RPMI8226 (cell line): ENCODE measurements at regions not wholly inside any gene's neighbourhood (a gene's known extent, or its start where the extent isn't known, plus 50 kb on each side); places are given as distances from the start of the nearest gene placed in this dataset.
"Not testable (repeated sequence)": the region's sequence is repeated elsewhere in the genome, so short reads cannot be mapped to it uniquely, and the experiment has no call there.

Experiments used
- DNase-seq: peaks from one replicate; pipeline ENCODE4 v3.0.0-alpha.2; 2015

DNA sequence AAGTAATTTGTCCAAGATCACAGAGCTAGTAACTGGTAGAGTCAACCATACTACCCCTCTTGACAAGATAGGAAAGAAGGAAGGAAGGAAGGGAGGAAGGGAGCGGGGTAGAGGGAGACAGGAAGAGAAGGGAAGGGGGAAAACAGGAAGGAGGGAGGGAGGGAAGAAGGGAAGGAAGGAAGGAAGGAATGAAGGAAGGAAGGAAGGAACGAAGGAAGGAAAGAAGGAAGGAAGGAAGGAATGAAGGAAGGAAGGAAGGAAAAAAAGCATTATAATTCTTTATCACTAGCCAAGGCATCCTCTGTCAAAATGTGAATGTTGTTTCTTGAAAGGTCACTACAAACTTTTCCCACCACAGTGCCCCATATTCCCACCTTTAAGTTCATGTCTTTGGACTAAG, 223.6 kb downstream of the SHQ1 start:
- no peak for DNase-seq

DNA sequence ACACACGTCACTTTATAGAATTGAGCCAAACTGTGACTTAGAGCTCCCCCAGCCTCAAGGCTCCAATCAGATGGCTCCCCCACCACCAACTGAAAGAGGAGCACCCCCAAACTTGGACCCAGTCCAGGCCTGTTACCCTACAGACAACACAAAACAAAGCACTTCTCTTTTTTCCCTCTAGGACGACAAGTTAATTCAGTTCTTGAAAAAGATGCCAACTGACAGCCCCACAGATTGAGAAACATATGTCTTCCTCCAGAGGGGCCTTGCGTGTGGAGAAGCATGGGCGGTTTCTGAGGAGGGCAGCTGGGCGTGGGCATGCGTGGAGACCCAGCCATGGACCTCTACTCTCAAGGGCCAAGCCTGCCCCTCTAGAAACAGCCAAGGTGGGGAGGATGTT, 229.5 kb downstream of the SHQ1 start:
- no peak for DNase-seq

DNA sequence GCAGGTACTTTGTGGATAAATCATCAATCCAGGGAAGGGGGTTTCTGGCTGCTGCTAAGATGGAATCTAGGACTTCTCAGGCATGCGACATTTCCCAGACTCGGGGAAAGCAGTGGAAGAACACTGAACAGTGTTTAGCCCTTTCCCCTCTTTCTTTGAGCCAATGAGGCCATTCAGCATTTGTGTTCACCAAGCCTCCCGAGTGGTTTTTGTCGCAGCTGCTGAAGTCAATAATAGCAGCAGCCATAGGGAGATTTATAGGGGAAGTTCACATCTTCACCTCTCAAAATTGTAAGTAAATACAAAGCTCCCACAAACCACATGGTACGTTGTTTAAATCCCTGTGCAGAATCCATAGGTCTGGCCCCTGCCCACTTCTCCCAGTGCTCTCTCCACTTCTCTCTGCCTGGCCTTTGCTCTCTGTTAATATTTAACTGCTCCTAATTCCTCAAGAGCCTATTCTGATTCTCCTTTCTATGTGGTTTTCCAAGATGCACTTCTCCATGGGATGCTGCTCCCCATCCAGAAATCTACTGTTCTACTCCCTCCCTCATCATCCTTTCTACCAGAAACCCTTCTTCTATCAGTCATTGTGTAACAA, 230.7 kb downstream of the SHQ1 start:
- DNase-seq: no peak

DNA sequence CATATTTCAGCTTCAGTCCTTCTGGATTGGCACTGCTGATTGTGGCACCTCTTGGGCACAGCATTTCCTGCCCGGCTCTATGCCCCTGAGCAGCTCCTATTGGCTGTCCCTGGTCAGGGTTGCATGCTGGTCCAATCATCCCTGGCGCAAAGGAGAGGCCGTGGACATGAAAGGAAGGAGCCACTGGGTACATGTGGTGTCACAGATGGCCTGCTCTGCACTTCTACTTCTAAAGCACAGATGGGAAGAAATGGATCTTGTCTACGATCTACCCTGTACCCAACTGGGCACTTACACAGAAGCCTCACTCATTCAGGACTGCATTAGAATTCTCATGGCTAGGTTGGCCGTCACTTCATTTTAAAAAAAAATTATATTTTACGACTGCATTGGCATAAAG, 232.5 kb downstream of the SHQ1 start:
- no peak for DNase-seq

DNA sequence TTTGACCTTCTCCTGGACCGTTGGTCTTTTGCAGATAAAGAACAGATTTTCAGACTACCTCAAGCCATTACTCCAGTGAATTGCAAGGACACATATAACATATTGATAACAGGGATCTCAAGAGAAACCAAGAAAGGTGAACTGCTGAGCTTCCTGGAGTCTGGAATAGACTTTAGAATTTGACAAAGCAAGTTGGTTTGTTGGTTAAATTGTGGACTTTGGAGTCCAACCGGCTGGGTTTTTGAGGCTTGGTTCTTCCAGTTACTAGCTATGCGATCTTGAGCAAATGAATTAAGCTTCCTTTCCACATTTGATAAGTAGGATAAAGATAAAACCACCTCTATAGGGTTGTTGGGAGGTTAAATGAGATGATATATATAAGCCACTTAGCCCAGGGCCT, 233.1 kb downstream of the SHQ1 start:
- DNase-seq: no peak

DNA sequence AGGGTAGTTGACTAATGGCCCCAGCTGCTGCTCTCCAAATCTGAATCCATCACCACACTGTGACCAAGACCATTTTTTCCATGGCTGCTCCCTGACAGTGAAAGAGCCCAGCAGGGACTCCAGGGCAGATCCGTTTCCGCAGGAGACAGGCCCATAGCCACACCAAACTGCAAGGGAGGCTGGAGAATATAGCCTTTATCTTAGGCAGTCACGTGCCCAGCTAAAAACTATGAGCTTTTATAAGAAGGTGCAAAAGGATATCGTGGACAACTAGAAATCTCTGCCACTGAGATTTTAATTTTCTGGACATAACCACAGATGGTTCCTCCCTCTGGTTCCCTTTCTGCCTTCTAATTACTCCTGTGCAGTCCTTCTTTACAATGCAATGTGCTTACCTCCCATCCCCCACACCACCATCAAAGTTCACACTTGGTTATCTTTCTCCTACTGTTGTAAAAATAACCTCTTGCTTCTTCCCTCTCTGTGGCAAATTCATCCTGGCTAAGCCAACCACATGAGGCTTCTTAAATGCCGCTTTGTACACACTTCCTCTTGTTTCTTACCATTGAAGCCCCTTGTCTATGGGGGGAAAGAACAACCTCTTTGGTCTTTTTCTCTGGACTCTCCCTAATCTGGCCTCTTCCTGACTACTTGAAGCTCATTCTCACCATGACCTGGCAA, 233.7 kb downstream of the SHQ1 start:
- no peak for DNase-seq

DNA sequence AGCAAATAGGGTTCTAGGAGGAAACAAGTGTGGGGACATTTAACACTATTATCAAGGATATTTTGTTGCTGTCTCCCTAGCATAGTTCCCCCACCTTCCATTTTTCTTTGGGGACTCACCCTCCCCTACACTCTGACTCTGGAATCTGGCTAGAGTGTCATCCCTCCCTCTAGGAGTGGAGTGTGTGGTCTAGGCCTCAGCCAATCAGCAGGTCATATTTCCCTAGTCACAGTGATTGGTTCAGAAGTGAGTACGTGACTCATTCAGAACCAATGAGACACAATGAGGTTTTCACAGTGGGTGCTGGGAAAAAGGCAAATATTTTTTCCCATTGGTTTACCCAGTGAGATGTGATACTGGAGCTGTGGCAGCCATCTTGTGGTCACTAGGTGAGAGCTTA, 234.4 kb downstream of the SHQ1 start:
- DNase-seq: no peak

DNA sequence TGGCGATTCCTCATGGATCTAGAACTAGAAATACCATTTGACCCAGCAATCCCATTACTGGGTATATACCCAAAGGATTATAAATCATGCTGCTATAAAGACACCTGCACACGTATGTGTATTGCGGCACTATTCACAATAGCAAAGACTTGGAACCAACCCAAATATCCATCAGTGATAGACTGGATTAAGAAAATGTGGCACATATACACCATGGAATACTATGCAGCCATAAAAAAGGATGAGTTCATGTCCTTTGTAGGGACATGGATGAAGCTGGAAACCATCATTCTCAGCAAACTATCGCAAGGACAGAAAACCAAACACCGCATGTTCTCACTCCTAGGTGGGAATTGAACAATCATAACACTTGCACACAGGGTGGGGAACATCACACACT, 239.1 kb downstream of the SHQ1 start:
- DNase-seq: not testable (repeated sequence)

DNA sequence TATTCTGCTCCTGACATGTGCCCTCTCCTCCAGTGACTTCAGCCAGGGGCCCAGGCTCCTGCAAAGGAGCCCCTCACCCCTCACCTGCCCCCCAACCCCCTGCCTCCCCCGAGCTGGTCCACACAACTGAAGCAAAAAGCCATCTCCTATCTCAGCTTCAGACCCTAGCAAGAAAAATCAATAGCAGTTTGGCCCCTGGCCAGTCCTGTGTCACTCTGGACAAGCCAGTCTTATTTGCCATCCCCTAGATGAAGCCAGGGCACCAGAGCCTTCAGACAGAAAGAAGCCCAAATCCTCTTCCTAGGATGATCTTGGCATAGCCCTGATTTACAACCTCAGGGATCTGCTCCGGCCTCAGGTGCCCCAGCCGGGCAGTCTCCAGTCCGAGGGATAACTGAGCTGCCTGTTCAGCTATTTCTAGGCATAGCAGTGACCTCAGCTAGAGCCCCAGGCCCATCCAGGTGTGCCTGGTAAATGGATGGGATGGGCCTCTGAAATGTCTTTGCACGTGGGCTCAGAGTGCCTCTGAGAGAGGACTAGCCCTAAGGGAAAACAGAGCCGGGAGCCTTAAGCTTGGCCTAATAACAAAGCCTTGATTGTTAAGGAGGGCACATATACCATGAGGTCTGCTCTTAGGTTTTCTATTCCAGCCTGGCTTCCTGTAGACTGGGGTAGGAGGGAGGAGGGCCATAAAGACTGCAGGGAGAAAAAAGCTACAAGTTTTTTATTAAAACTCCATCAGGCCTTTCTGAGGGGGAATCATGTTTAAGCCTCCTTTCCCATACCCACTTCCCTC, 242.0 kb downstream of the SHQ1 start:
- DNase-seq: no peak

DNA sequence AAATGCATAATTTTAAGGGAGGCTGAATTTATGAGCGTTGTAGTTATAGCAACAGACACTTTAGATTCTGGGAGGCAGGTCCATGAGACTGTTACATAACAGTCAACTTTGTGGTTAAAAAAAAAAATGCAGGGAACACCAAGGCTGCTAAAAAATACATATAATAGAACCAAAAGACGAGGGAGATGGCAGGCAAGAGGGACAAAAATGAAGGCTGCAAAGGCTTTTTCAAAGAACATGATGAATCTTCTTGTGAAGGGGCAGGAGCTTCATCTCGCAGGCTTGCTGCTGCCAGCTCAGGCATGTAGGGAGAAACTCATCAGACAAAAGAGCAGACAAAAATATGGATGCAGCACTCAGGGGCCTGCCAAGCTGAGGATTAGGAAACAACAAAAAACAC, 243.9 kb downstream of the SHQ1 start:
- DNase-seq: no peak

DNA sequence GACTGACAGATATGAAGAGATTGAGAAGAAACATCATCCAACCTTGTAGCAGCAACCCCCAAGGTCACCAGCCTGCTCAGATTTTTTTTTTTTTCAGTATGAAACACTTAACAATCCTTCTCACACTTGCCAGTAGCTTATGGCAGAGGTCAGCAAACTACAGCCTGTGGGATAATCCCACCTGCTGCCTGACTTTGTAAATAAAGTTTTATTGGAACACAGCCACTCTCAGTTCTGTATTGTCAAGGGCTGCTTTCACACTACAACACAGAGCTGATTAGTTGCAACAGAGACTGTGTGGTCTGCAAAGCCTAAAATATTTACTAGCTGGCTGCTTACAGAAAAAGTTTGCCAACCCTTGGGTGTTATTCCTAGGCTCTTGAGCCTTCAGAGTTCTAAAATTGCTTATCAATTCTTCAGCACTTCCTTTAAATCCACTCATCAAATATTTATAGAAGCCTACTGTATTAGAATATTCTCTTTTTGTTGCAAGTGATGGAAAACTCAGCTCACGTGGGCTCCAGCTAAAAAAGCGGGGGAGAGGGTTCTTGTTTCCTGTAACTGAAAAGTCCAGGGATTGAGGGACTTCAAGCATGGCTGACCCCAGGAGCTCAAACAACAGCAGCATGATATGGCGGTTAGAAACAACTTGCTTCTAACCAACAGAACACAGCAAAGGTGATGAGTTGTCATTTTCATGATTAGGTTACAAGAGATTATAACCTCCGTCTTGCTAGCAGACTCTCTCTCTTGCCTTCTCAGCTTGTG, 246.1 kb downstream of the SHQ1 start:
- DNase-seq: no peak

DNA sequence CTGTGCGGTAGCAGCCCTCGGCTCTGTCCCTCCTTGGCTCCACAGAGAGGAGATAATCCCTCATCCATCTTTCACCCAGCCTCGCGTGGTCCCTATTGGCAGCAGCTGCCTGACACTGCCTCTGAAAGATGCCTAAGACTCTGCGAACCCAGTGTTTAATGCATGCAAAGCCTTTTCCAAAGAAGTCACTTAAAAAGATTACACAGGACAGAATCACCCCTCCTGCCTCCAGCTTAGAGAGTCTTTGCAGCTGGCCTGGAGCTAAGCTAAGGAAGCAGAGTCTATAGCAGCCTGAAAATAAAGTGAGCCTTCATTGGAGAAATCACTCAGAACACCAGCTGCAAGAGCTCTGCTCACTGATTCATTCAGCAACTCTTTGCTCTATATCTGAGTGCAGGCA, 247.2 kb downstream of the SHQ1 start:
- no peak for DNase-seq

DNA sequence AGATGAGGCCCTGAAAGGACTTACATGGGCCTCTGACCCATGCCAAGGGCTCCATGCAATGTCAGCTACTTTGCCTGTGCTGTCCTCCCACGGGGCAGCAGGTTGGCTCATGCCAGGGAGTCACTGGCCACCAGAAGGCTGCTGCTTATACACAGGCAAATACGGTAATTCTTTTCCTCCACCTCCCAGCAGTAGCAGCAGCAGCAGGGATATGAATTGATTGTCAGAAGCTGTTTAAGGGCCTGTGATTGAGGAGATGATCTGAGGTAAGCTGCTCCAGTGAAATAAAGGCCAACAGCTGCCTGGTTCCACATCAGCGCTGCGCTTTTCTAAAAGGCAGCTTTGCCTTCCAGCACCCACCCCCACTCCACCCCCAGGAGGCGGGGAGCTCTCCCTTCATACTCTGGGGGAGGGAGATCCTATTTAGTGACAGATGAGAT, 250.5 kb downstream of the SHQ1 start:
- DNase-seq: no peak

DNA sequence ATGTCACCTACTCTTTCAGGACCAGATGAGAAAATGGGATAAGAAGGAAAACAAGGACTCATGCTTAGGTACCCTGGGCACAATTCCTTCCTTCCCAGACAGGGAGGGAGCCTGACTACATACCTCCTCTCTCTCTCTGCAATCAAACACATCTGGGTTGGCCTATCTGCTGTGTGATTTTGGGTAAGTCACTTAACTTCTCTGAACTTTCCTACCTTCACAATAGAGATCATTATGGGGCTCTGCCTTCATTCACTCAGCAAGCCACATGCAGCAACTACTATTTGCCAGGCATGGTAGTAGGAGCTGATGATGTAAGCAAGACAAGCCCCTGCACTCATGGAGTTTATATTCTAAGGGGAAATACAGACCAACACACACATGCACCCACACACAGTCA, 251.2 kb downstream of the SHQ1 start:
- no peak for DNase-seq

DNA sequence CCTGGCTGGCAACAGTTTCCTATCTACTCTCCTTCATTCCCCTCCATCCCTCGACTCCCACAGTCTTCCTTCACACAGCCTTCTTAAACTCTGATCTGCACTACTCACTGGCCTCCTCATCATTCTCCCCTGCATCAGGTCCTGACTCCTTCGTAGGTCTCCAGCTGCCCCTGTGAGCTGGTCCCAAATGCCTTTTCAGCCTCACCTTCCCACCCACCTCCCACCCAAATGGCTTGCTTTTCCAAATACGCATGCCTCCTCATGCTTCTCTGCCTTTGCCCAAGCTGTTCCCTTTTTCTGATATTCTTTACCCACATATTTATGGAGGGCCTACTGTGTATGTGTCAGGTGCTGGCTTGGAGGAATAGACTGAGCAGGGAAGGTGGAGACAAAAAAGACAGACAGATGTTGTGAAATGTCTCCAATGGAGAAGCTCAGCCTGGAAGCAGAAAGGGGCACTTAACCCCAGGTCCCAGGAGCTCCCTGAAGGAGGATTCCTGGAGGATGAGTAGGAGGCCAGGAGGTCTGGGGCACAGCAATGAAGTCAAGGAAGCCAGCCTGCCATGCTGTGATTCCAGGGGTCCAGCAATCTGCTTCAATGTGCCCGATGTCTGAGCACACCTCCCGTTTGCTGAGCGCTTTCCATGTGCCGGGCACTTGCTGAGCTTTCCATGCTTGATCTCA, 252.2 kb downstream of the SHQ1 start:
- no peak for DNase-seq

DNA sequence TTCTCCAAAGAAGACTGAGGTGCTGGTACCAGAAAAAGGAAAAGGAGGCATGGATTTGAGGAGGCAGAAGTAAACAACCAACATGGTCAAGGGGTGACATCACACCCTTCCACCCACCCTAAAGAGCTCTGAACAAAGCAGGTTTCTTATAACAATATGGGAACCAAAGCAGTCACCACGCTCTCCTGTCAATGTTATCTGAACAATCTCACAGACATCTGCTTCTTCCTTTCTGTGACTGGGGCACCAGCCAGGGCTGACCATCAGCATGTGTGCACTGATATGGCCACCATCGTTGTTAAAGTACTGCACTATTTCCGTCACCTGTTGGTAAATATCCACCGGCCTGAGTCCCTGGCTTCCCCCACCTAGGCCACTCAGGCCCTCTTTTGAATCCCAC, 252.9 kb downstream of the SHQ1 start:
- DNase-seq: no peak

DNA sequence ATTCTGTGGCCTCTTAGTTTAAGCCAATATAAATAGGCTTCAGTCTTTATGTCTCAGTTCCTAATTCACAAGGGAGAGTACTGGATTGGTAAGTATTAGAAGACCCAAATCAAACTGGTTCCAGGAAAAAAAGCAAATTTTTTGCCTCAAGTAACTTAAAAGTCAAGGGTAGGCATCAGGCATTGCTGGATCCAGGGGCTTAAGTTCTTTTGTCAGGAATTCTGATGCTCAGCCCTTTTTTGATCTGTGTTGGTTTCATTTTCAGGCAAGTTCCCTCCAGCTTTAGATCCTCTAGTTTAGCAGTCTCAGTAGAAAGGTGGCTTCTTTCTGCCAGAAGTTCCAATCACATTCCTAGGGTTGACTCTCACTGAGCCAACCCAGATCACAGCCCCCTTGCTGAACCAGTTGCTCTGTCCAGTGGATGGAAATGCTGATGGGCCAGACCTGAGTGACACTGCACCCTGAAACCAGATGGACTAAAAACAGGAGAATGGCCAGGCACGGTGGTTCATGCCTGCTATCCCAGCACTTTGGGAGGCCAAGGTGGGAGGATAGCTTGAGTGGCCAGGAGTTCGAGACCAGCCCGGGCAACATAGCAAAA, 253.5 kb downstream of the SHQ1 start:
- no peak for DNase-seq

DNA sequence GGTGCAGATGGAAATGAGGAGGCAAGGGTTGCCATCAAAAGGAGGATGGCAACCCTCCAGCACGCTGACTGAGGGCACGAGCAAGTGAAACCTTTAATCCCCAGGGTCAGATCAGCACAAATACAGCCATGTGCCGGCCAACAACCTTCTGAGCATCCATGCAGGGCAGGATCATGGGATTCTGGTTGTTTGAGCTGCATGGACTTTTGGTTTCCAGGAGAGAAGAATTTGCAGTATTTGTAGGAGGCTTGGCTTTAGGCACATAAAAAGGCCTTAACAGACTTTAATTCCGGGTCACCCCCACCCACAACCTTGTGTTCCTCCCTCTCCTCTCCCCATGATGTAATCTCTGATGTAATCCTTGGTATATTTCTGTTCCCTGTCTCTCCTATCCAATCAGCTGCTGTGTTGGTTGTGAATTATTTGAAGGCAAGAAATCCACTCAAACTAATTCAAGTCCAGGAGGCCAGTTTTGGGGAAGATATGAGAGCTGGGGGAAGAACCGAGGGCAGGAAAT, 254.3 kb downstream of the SHQ1 start:
- DNase-seq: no peak

DNA sequence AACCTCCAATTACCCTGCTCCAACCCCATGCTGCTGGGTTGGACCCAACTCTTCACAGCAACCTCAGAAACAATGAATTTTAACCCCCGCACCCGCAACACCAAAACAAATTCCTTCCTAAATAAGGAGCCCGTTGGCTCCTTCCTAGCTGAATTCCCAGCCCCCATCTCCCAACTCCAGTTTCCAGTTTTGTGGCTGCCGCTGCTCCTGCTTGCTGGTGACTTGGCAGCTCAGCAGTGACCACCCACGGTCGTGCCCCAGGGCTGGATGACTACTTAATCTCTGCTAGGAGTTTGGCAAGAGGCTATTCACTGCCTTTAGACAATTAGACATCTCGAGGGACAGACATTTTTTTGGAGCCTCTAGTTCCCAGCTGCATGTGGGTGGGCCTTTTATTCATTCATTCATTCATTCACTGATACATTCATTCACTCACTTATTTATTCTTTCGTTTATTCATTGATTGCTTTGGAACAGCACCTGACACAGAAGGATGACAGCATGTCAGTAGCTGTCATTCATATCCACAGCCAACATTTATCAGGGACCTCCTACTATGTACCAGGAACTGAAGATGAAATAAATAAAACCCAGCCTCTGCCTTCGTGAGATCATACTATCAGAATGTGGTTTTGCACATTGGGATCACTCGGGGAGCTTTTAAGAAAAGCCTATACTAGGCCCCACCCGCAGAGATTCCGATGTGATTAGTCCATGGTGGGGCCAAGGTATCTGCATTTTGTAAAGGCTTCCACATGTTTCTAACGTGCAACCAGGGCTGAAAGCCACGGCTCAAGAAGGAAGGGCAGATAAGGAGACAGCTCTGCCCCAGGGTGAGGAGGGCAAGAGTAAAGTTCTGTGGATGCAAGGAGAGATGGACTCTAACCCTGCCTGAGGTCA, 256.5 kb downstream of the SHQ1 start:
- no peak for DNase-seq

DNA sequence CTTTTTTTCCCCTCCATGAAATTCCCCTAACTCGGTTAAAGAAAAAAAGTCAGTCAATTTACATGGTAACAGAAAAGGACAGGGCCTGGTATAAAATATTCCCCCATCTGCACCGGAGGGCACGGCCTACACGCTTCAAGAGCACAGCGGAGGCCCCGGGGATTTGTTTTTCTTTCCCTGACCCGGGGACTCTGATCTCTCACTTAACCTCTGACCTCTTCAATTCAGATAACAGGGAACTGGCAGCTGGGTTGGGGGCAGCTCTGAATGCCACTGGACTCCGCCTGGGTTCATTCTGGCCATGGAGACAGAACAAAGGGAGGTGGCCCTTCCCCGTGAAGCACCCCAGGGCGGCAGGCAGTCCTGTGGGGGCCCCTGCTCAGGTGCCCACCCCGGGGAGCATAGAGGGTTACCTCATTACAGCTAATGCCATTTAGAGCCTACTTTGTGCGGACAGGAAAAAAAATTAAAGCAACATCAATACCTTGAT, 257.5 kb downstream of the SHQ1 start:
- no peak for DNase-seq

DNA sequence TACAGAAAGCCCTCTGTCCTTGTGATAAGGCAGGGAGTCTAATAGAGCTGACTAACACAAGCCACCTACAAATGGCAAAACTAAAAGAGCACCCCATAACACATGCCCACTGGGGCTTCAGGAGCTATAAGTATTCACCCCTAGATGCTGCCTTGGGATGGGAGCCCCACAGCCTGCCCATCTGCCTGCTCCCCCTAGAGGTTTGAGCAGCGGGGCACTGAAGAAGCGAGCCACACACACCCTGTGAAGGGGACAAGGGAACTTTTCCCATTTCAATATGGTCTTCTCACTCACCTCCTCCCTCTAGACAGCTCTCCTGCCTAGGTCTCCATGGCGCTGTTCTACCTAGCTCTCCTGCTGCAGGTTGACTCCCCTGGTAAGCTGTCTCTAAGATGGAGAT, 261.0 kb downstream of the SHQ1 start:
- no peak for DNase-seq
